Upper lobe of right lung (tissue), 1 donor: ENCODE measurements at regions not wholly inside any gene's neighbourhood (a gene's known extent, or its start where the extent isn't known, plus 50 kb on each side); places are given as distances from the start of the nearest gene placed in this dataset.
A peak's percentile ranks its signal among the peaks of the same experiment; 100 is the strongest.

Experiments
- ATAC-seq: fragments of 200-7000 bp; cut with Tn5 transposase; one replicate; pipeline ENCODE4 v1.9.1; 2020; ENCODE audit warnings: mild to moderate bottlenecking, moderate library complexity
- DNase-seq: peaks from one replicate; pipeline ENCODE4 v3.0.0-alpha.2; 2020
- H3K27ac ChIP-seq: fragments of 200-600 bp; one replicate; pipeline ENCODE4 v1.8.0; 2022
- H3K27me3 ChIP-seq: fragments of 200-600 bp; one replicate; pipeline ENCODE4 v1.8.0; 2022; ENCODE audit warnings: mild to moderate bottlenecking
- H3K36me3 ChIP-seq: fragments of 200-600 bp; one replicate; pipeline ENCODE4 v1.8.0; 2022
- H3K4me1 ChIP-seq: fragments of 200-600 bp; one replicate; pipeline ENCODE4 v1.8.0; 2022
- H3K4me3 ChIP-seq: fragments of 200-600 bp; one replicate; pipeline ENCODE4 v1.8.0; 2022; ENCODE audit warnings: mild to moderate bottlenecking
- H3K9me3 ChIP-seq: fragments of 200-600 bp; one replicate; pipeline ENCODE4 v1.8.0; 2022
- CTCF ChIP-seq: fragments of 200-600 bp; IDR thresholded peaks from one replicate; pipeline ENCODE4 v1.8.0; 2022; ENCODE audit warnings: antibody characterized with exemption
- intact Hi-C: fragments of 100-400 bp; cut with DNase I; formaldehyde crosslinking; loops from one replicate; pipeline ENCODE4 v1.11.0; 2022
- donor health status: DM: no; HTN: yes; CAD: no; lungs with severe emphysema.

- ATAC-seq: no peak
- intact Hi-C loops: no loop called here
- no peaks in the 10 kb centered on the region for H3K4me1 ChIP-seq
- no peaks in the 10 kb centered on the region for H3K36me3 ChIP-seq
- H3K27ac ChIP-seq: no peak overlapping the region
- DNase-seq: peak; percentile 44
- TF ChIP-seq CTCF: no peak
- H3K27me3 ChIP-seq: no peaks in the 10 kb centered on the region
- no peaks in the 10 kb centered on the region for H3K9me3 ChIP-seq
- no peak overlapping the region for H3K4me3 ChIP-seq
Observed at GRCh38 chr9:129394886-129395279, 216.8 kb upstream of the IER5L start.

- TF ChIP-seq CTCF: no peak
- Histone ChIP-seq H3K36me3 (no peaks in the 10 kb centered on the region), H3K9me3 (no peaks in the 10 kb centered on the region), H3K27me3 (no peaks in the 10 kb centered on the region), H3K4me1 (no peaks in the 10 kb centered on the region), H3K27ac (no peak overlapping the region), H3K4me3 (no peak overlapping the region)
- intact Hi-C loops: no loop called here
- ATAC-seq (no peak), DNase-seq (peak; percentile 40)
Observed at GRCh38 chr9:129394061-129394885, 216.2 kb upstream of the IER5L start.

GRCh38 chr9:129393064-129393463, 215.0 kb upstream of the IER5L start:
- no peak overlapping the region for H3K27ac ChIP-seq
- TF ChIP-seq CTCF: no peak
- no peaks in the 10 kb centered on the region for H3K36me3 ChIP-seq
- ATAC-seq: no peak
- intact Hi-C loops: no loop called here
- H3K4me3 ChIP-seq: no peak overlapping the region
- no peaks in the 10 kb centered on the region for H3K27me3 ChIP-seq
- H3K4me1 ChIP-seq: no peaks in the 10 kb centered on the region
- no peaks in the 10 kb centered on the region for H3K9me3 ChIP-seq
- no peak for DNase-seq

- TF ChIP-seq CTCF: no peak
- ATAC-seq (no peak), DNase-seq (peak; percentile 50)
- Histone ChIP-seq H3K4me3 (no peak overlapping the region), H3K9me3 (no peaks in the 10 kb centered on the region), H3K27ac (no peak overlapping the region), H3K27me3 (no peaks in the 10 kb centered on the region), H3K4me1 (no peaks in the 10 kb centered on the region), H3K36me3 (no peaks in the 10 kb centered on the region)
- intact Hi-C loops: no loop called here
Observed at GRCh38 chr9:129392093-129392541, 214.1 kb upstream of the IER5L start.

GRCh38 chr9:129391221-129391661, 213.2 kb upstream of the IER5L start:
- H3K4me3 ChIP-seq: no peak overlapping the region
- H3K36me3 ChIP-seq: no peaks in the 10 kb centered on the region
- H3K9me3 ChIP-seq: no peaks in the 10 kb centered on the region
- ATAC-seq (no peak), DNase-seq (no peak)
- no peak for TF ChIP-seq CTCF
- intact Hi-C loops: no loop called here
- no peaks in the 10 kb centered on the region for H3K4me1 ChIP-seq
- H3K27me3 ChIP-seq: no peaks in the 10 kb centered on the region
- no peak overlapping the region for H3K27ac ChIP-seq
